Lung (tissue), 11 donors: ENCODE measurements at regions not wholly inside any gene's neighbourhood (a gene's known extent, or its start where the extent isn't known, plus 50 kb on each side); places are given as distances from the start of the nearest gene placed in this dataset.

ENCODE experiments used
- ATAC-seq: fragments of 200-7000 bp; cut with Tn5 transposase; one replicate; pipeline ENCODE4 v1.9.1; 2020; ENCODE audit warnings: moderate number of reproducible peaks; ENCODE audit not compliant: insufficient read depth, low FRiP score
- DNase-seq, 3 donors: peaks; one replicate each; pipeline ENCODE4 v3.0.0-alpha.2; 2013 to 2017
- H3K27ac ChIP-seq, 2 donors: one replicate each; pipeline ENCODE4 v1.5.1; 2013; ENCODE audit warnings: mild to moderate bottlenecking in 2 of 2, moderate library complexity in 2 of 2, control low read depth in 1 of 2, inconsistent platforms in 1 of 2, low read depth in 1 of 2, low read length in 1 of 2
- H3K27me3 ChIP-seq, 3 donors: one replicate each; pipeline ENCODE4 v1.5.1; 2013; ENCODE audit warnings: low read length in 2 of 3; ENCODE audit not compliant: control insufficient read depth in 3 of 3, insufficient read depth in 3 of 3
- H3K36me3 ChIP-seq, 4 donors: one replicate each; pipeline ENCODE4 v1.5.1; 2013; ENCODE audit warnings: low read length in 4 of 4, mild to moderate bottlenecking in 1 of 4, moderate library complexity in 1 of 4; ENCODE audit not compliant: control insufficient read depth in 4 of 4, insufficient read depth in 4 of 4
- H3K4me1 ChIP-seq, 5 donors: one replicate each; pipeline ENCODE4 v1.5.1; 2013; ENCODE audit warnings: low read length in 5 of 5, mild to moderate bottlenecking in 2 of 5, moderate library complexity in 1 of 5; ENCODE audit not compliant: control insufficient read depth in 5 of 5, insufficient read depth in 5 of 5
- H3K4me3 ChIP-seq: one replicate; pipeline ENCODE4 v1.5.1; 2013; ENCODE audit warnings: mild to moderate bottlenecking, control low read depth, moderate library complexity
- H3K9ac ChIP-seq, 2 donors: one replicate each; pipeline ENCODE4 v1.5.1; 2013; ENCODE audit warnings: low read length in 2 of 2, control low read depth in 1 of 2; ENCODE audit not compliant: insufficient read depth in 1 of 2
- H3K9me3 ChIP-seq, 4 donors: one replicate each; pipeline ENCODE4 v1.5.1; 2013; ENCODE audit warnings: low read length in 3 of 4, mild to moderate bottlenecking in 1 of 4, moderate library complexity in 1 of 4; ENCODE audit not compliant: control insufficient read depth in 4 of 4, insufficient read depth in 3 of 4
- WGBS, 2 donors: extraction: QIAGEN DNeasy Blood & Tissue Kit; methylation state at CpG; one replicate each; pipeline ENCODE4 v1.1.7; 2013; 5-methylcytosine and 5-hydroxymethylcytosine counted together
- TF ChIP-seq, protein P1 (sequence below): IDR thresholded peaks from 2 replicates; pipeline ENCODE4 v1.5.1; 2012; ENCODE audit warnings: mild to moderate bottlenecking; ENCODE audit errors: control extremely low read depth, extremely low read depth
- donor health status: control.
- donor health status: control.
- donor health status: Bipolar disorder and iron deficiency.
- donor health status: healthy.
- donor health status: DM: yes; HTN: yes; CAD: no.

GRCh38 chr3:187544326-187544725 is 125.9 kb downstream of the SST start:
- H3K27ac ChIP-seq = no peak overlapping the region
- 88% methylated on average over 5 of the region's 5 CpGs for WGBS, 2 donors
- no peak for ATAC-seq

DNA sequence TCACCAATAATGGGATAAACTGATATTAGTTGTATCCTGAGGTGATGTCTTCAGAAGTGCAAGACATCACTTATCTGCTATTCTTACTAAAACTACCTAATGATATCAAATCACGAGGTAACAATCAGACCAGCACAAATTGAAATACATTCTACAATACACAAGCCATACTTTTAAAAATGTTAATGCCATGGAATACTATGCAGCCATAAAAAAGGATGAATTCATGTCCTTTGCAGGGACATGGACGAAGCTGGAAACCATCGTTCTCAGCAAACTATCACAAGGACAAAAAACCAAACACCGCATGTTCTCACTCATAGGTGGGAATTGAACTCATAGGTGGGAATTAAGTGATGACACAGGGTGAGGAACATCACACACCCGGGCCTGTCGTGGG is 129.3 kb downstream of the SST start:
- TF ChIP-seq, protein P1, sequence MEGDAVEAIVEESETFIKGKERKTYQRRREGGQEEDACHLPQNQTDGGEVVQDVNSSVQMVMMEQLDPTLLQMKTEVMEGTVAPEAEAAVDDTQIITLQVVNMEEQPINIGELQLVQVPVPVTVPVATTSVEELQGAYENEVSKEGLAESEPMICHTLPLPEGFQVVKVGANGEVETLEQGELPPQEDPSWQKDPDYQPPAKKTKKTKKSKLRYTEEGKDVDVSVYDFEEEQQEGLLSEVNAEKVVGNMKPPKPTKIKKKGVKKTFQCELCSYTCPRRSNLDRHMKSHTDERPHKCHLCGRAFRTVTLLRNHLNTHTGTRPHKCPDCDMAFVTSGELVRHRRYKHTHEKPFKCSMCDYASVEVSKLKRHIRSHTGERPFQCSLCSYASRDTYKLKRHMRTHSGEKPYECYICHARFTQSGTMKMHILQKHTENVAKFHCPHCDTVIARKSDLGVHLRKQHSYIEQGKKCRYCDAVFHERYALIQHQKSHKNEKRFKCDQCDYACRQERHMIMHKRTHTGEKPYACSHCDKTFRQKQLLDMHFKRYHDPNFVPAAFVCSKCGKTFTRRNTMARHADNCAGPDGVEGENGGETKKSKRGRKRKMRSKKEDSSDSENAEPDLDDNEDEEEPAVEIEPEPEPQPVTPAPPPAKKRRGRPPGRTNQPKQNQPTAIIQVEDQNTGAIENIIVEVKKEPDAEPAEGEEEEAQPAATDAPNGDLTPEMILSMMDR = no peak
- no peaks in the 10 kb centered on the region for H3K27me3 ChIP-seq
- H3K36me3 ChIP-seq = no peaks in the 10 kb centered on the region
- ATAC-seq (no peak), DNase-seq (no peak)
- 87 to 90% methylated on average over 6 of the region's 6 CpGs for WGBS, 2 donors
- H3K9ac ChIP-seq = no peak overlapping the region
- no peaks in the 10 kb centered on the region for H3K4me1 ChIP-seq
- H3K4me3 ChIP-seq = no peak overlapping the region
- no peak overlapping the region for H3K27ac ChIP-seq
- peaks cover 0 to 3% (median 0%) of the 10 kb centered on the region in 4 donors for H3K9me3 ChIP-seq

More at GRCh38 chr3:187544326-187544725, 125.9 kb downstream of the SST start:
- Histone ChIP-seq H3K27me3 (no peaks in the 10 kb centered on the region), H3K36me3 (no peaks in the 10 kb centered on the region), H3K9me3 (peaks cover 0 to 3% (median 0%) of the 10 kb centered on the region in 4 donors), H3K4me1 (no peaks in the 10 kb centered on the region), H3K4me3 (no peak overlapping the region), H3K9ac (no peak overlapping the region)
- no peak for DNase-seq
- TF ChIP-seq, protein P1 = no peak

DNA sequence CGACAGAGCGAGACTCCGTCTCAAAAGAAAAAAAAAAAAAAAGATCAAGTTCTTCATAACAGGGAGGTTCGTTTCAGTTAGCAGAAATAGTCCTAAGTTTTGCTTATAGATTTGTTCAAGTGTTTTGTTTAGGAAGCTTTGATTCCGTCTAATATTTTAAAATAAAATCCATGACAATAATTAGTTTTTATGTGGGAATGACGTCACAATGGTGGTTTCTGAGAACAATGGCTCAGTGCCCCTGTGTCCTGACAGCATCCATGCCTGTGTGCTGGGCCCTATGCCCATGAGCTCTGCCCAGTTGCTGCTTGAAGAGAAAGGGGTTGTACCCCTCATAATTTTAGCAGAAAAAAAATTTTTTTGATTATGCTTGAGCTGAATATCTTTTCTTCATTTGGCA is 134.0 kb downstream of the SST start:
- ATAC-seq (no peak), DNase-seq (no peak)
- Histone ChIP-seq H3K9ac (no peak overlapping the region), H3K27ac (no peak overlapping the region), H3K4me3 (no peak overlapping the region), H3K4me1 (no peaks in the 10 kb centered on the region), H3K27me3 (peaks cover 0 to 2% (median 0%) of the 10 kb centered on the region in 3 donors), H3K9me3 (no peaks in the 10 kb centered on the region), H3K36me3 (no peaks in the 10 kb centered on the region)
- TF ChIP-seq, protein P1 = no peak
- WGBS, 2 donors = 89 to 92% methylated on average over 6 of the region's 6 CpGs

GRCh38 chr3:187533797-187534196 is 136.4 kb downstream of the SST start:
- ATAC-seq (no peak), DNase-seq (no peak)
- H3K27me3 ChIP-seq = peaks cover 0 to 2% (median 0%) of the 10 kb centered on the region in 3 donors
- TF ChIP-seq, protein P1 = no peak
- no peak overlapping the region for H3K27ac ChIP-seq
- 64 to 77% methylated on average over 6 of the region's 6 CpGs for WGBS, 2 donors
- H3K36me3 ChIP-seq = no peaks in the 10 kb centered on the region
- no peak overlapping the region for H3K9ac ChIP-seq
- H3K4me1 ChIP-seq = no peaks in the 10 kb centered on the region
- H3K9me3 ChIP-seq = no peaks in the 10 kb centered on the region
- no peak overlapping the region for H3K4me3 ChIP-seq
